BE2C (cell line): ENCODE measurements at regions not wholly inside any gene's neighbourhood (a gene's known extent, or its start where the extent isn't known, plus 50 kb on each side); places are given as distances from the start of the nearest gene placed in this dataset.
"Not testable (repeated sequence)": the region's sequence is repeated elsewhere in the genome, so short reads cannot be mapped to it uniquely, and the experiment has no call there.

Experiments
- DNase-seq: peaks from one replicate; pipeline ENCODE4 v3.0.0-alpha.2; 2020
- H3K27me3 ChIP-seq: fragments of 250-450 bp; sonication (Bioruptor Pico); 2 replicates; pipeline ENCODE4 v1.5.1; 2020; ENCODE audit warnings: mild to moderate bottlenecking
- H3K36me3 ChIP-seq: fragments of 250-450 bp; sonication (Bioruptor Pico); 2 replicates; pipeline ENCODE4 v1.5.1; 2020; ENCODE audit warnings: mild to moderate bottlenecking
- H3K4me1 ChIP-seq: fragments of 250-450 bp; sonication (Bioruptor Pico); 2 replicates; pipeline ENCODE4 v1.5.1; 2020
- H3K4me3 ChIP-seq: 2 replicates; pipeline ENCODE4 v1.5.1; 2011; ENCODE audit warnings: low read depth, low read length
- H3K9me3 ChIP-seq: fragments of 250-450 bp; sonication (Bioruptor Pico); 2 replicates; pipeline ENCODE4 v1.5.1; 2020
- TF ChIP-seq, protein P1 (sequence below): IDR thresholded peaks from 2 replicates; pipeline ENCODE4 v1.5.1; 2012; ENCODE audit warnings: mild to moderate bottlenecking, low read depth, low read length

DNA sequence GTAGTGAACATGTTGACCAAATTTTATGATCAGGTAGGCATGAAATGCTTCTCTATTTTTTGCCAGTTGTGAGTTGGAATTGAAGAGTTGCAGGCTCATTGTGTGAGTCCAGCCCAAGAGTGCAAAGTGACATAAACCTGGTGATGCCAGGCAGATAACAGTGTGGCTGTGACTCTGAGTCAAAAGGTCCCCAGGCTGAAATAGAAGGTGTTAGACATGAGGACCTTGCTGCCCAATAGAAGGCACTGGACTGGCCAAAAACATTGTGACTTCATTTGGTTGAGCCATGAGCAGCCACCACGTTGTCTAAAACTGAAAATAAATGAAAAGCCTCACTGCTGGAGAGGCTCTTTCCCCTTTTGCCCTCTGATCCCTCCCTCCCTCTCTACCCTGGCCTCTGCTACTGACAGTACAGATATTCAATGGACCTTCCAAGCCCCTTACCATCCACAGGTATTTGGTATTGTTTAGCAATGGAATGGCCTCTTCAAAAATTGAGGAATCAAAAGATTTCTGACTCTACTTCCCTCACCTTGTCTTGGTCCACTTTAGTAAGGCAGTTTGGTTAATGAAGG is 67.8 kb upstream of the ABCD3 start:
- H3K9me3 ChIP-seq, result no peaks in the 10 kb centered on the region
- no peak for DNase-seq
- H3K4me3 ChIP-seq, result no peak overlapping the region
- TF ChIP-seq, protein P1, sequence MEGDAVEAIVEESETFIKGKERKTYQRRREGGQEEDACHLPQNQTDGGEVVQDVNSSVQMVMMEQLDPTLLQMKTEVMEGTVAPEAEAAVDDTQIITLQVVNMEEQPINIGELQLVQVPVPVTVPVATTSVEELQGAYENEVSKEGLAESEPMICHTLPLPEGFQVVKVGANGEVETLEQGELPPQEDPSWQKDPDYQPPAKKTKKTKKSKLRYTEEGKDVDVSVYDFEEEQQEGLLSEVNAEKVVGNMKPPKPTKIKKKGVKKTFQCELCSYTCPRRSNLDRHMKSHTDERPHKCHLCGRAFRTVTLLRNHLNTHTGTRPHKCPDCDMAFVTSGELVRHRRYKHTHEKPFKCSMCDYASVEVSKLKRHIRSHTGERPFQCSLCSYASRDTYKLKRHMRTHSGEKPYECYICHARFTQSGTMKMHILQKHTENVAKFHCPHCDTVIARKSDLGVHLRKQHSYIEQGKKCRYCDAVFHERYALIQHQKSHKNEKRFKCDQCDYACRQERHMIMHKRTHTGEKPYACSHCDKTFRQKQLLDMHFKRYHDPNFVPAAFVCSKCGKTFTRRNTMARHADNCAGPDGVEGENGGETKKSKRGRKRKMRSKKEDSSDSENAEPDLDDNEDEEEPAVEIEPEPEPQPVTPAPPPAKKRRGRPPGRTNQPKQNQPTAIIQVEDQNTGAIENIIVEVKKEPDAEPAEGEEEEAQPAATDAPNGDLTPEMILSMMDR, result no peak
- no peaks in the 10 kb centered on the region for H3K27me3 ChIP-seq
- H3K36me3 ChIP-seq, result no peaks in the 10 kb centered on the region
- no peaks in the 10 kb centered on the region for H3K4me1 ChIP-seq

DNA sequence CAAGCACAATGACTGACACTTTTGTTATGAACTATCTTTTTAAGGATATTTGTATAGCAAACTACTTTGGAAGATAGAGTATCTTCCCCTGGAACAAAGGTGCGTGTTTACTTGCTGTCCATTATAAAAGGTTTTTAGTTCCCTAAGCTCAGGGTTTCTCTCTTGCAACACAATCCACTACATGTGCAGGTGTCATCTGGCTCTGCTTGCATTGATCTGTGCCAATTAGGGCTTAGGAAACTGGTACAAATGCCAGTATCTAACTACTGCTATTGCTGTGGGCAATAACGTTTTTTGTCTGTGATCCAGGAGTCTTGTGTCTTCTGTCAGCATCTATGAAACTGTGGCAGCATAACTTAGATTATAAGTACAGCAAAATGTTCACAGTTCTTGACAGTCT is 68.3 kb upstream of the ABCD3 start:
- Histone ChIP-seq H3K4me1 (no peaks in the 10 kb centered on the region), H3K4me3 (no peak overlapping the region), H3K27me3 (no peaks in the 10 kb centered on the region), H3K36me3 (no peaks in the 10 kb centered on the region), H3K9me3 (no peaks in the 10 kb centered on the region)
- TF ChIP-seq, protein P1, result no peak
- no peak for DNase-seq

DNA sequence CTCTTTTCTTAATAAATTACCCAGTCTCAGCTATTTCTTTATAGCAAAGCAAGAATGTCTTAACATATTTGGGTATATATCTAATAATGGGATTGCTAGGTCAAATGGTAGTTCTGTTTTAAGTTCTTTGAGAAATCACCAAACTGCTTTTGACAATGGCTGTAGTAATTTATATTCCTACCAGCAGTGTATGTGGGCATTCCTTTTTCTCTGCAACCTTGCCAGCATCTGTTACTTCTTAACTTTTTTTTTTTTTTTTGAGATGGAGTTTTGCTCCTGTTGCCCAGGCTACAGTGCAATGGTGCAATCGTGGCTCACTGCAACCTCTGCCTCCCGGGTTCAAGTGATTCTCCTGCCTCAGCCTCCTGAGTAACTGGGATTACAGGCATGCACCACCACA is 69.8 kb upstream of the ABCD3 start:
- not testable (repeated sequence) for DNase-seq, H3K4me3 ChIP-seq, H3K27me3 ChIP-seq, H3K36me3 ChIP-seq, H3K4me1 ChIP-seq, H3K9me3 ChIP-seq

DNA sequence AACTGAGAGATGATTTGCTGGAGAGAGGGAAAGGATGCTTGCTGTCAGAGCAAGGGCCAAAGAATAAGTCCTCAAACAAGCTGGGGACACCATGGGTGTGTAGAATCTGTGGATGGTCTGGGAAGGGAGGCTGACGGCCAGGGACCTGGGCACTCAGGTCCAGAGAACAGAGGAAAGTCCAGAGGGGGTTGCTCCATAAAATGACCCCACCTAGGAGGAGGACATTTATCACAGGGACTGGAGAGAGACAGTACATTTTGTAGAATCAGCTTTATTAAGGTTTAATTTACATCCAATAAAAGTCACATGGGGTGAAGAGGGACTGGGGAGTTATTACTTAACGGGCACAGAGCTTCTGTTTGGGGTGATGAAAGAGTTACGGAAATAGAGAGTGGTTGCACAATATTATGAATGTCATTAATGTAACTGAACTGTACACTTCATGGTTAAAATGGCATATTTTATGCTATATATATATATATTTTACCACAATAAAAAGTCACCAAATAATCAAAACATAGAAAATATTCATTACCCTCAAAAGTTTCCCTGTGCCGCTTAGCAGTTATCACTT is 73.0 kb upstream of the ABCD3 start:
- Histone ChIP-seq H3K27me3 (no peaks in the 10 kb centered on the region), H3K9me3 (no peaks in the 10 kb centered on the region), H3K4me1 (no peaks in the 10 kb centered on the region), H3K4me3 (no peak overlapping the region), H3K36me3 (no peaks in the 10 kb centered on the region)
- no peak for DNase-seq
- TF ChIP-seq, protein P1, result no peak

DNA sequence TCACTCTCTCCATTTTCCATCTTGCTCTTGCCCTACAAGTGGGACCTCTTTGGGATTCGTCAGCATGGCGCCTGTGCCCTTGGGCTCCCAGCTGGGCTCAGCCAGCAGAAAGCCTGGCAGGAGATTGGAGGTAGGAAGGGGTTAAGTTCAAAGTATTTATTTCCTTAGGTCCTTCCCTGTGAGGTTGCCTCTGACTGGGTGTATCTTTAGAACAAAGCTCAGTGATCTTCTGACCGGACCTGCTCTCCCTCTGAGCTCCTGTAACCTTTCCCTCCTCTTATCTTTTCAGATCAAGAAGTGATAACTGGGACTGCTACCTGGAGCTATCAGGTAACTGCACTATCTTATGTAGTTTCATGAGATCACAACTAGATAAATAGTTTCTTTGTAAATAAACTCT is 75.8 kb upstream of the ABCD3 start:
- H3K9me3 ChIP-seq, result no peaks in the 10 kb centered on the region
- H3K36me3 ChIP-seq, result no peaks in the 10 kb centered on the region
- DNase-seq, result no peak
- no peaks in the 10 kb centered on the region for H3K4me1 ChIP-seq
- no peaks in the 10 kb centered on the region for H3K27me3 ChIP-seq
- H3K4me3 ChIP-seq, result no peak overlapping the region
- TF ChIP-seq, protein P1, result no peak

DNA sequence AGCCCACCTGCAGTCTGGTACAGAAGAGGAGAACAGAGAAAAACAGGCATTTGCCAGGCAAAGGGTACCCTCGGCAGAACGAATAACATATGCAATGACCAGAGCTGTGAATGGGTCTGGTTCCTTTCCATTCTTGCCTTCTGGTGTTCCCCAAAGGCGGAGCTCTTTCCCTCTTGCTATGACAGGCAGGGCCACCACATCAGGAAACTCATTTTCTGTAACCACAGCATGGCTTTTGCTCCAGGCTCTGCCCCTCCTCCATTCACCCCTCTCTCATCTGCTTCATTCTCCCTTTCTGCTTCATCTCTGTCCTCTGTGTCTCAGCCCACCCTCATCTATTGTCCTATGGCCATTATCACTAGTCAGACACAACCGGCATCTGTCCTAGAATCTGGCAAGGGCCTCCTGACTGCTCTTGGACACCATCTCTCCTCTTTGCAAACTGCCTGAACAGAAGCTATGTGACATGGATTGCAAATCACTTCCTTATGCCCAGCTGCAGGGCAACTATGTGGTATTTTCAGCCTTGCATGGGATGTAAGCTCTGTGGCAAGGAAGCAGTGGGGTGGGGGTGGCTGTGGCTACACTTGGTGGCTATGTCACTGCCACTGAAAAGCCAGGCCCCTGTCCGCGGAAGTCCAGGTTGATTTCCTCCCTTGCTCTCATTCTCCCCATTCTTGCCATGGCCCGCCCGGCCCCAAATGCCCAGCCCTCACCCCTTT is 78.8 kb upstream of the ABCD3 start:
- Histone ChIP-seq H3K27me3 (no peaks in the 10 kb centered on the region), H3K4me3 (no peak overlapping the region), H3K4me1 (no peaks in the 10 kb centered on the region), H3K9me3 (no peaks in the 10 kb centered on the region), H3K36me3 (no peaks in the 10 kb centered on the region)
- DNase-seq, result no peak
- TF ChIP-seq, protein P1, result no peak
